ENCODE measurements at regions not wholly inside any gene's neighbourhood (a gene's known extent, or its start where the extent isn't known, plus 50 kb on each side); places are given as distances from the start of the nearest gene placed in this dataset.
"Not testable (repeated sequence)": the region's sequence is repeated elsewhere in the genome, so short reads cannot be mapped to it uniquely, and the experiment has no call there.

DNA sequence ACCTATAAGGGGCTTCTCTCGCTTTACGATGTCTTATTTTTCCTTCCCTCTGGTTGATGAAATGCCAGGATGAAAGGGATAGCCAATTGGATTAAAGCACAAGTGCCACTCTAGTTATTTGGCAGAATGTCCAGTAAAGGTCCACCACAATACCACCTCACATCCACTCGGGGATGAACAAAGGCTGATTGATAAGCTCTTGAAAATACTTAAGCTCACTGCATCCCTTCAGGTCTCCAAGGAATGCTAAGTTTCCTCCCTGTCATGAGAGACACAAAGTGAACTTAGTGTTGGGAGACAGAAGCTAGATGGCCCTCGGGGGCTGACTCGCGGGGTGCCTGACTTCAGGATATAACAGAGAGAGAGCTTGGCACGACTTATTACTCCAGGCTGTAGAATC is 185.9 kb upstream of the ZNF644 start:
- not testable (repeated sequence) for H3K4me1 Mint-ChIP-seq; H3K4me3 Mint-ChIP-seq; H3K36me3 Mint-ChIP-seq (ENCODE audit: low read depth); ATAC-seq; H3K27ac Mint-ChIP-seq; DNase-seq; H3K9me3 ChIP-seq (ENCODE audit: control insufficient read depth, low read length, poor library complexity, severe bottlenecking)
- peaks cover 28% of the 10 kb centered on the region for H3K27me3 Mint-ChIP-seq

DNA sequence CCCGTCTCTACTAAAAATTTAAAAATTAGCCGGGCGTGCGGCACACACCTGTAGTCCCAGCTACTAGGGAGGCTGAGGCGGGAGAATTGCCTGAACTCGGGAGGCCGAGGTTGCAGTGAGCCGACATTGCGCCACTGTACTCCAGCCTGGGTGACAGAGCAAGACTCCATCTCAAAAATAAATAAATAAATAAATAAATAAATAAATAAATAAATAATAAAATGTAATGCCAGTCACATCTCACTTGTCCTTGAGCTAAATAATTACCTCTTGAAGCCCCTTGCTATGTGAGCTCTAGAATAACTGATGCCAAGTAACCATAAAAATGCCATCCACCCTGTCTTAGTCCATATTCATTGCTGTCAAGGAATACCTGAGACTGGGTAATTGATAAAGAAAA is 182.3 kb upstream of the ZNF644 start:
- not testable (repeated sequence) for H3K4me3 Mint-ChIP-seq; ATAC-seq; H3K9me3 ChIP-seq (ENCODE audit: control insufficient read depth, low read length, poor library complexity, severe bottlenecking); H3K36me3 Mint-ChIP-seq (ENCODE audit: low read depth); H3K27ac Mint-ChIP-seq; DNase-seq; H3K4me1 Mint-ChIP-seq
- peaks cover 46% of the 10 kb centered on the region for H3K27me3 Mint-ChIP-seq

DNA sequence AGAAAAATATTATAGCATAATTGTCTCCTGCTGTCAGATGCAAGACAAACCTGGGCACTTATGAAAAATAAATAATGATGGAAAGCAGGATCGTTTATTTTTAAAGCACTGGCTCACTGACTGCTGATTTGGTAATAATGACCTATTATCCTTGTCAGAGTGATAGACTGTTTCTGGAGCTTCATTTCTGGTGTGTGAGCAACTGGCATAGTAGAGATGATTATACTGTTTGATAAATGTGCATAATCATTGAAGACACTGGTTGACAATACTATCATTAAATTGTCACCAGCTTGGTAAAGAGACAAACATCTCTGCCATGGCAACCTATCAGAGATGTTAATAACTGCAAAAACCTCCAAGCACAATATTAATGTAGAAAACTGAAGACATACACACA is 179.9 kb upstream of the ZNF644 start:
- ATAC-seq: no peak
- H3K36me3 Mint-ChIP-seq (ENCODE audit: low read depth): no peaks in the 10 kb centered on the region
- H3K4me3 Mint-ChIP-seq: no peak overlapping the region

DNA sequence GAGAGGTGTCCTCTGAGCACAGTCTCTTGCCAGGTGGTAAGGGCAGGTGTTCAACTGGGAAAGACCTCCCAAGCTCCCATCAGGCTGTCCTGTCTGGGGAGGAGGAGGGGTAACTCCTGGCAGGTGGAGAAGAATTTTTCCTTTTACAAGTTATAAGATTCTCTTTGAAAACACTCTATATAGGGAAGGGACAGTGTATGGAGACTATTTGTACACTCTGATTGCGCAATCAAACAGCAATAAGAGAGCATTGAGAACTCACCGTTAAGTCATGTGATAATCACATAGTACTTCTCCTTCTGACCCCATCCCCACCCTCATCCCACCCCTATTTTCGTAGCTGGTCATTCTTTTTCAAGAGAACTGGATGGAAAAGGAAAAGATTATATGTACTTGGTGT is 179.3 kb upstream of the ZNF644 start:
- no peaks in the 10 kb centered on the region for H3K9me3 ChIP-seq (ENCODE audit: control insufficient read depth, low read length, poor library complexity, severe bottlenecking)
- DNase-seq: no peak
- Mint-ChIP-seq H3K27me3 (peaks cover 44% of the 10 kb centered on the region), H3K4me3 (no peak overlapping the region), H3K4me1 (no peaks in the 10 kb centered on the region), H3K36me3 (ENCODE audit: low read depth) (no peaks in the 10 kb centered on the region), H3K27ac (no peak overlapping the region)
- ATAC-seq: no peak

More for the DNA sequence above, 179.9 kb upstream of the ZNF644 start:
- DNase-seq: no peak
- H3K27ac Mint-ChIP-seq: no peak overlapping the region
- H3K9me3 ChIP-seq (ENCODE audit: control insufficient read depth, low read length, poor library complexity, severe bottlenecking): no peaks in the 10 kb centered on the region
- H3K27me3 Mint-ChIP-seq: peaks cover 49% of the 10 kb centered on the region
- H3K4me1 Mint-ChIP-seq: no peaks in the 10 kb centered on the region

DNA sequence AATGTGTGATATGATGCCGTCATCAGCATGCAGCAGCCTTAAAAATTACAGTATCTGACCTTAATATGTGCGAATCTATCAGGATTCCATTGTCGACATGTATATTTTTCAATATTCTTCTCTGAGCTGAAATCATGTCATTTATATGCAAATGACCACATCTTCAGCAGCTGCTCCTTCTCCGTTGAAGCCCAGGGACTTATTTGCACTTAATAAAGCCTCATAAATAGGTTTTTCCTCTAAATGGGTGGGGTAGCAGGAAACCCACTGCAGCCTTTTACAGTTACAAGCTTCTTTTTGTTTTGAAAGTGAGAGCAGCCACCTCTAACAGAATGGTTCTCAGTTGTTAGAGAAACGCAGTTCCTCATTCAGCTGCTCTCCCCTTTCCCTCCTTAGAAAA is 178.8 kb upstream of the ZNF644 start:
- Mint-ChIP-seq H3K27ac (no peak overlapping the region), H3K36me3 (ENCODE audit: low read depth) (no peaks in the 10 kb centered on the region), H3K27me3 (peaks cover 44% of the 10 kb centered on the region), H3K4me3 (no peak overlapping the region), H3K4me1 (no peaks in the 10 kb centered on the region)
- H3K9me3 ChIP-seq (ENCODE audit: control insufficient read depth, low read length, poor library complexity, severe bottlenecking): no peaks in the 10 kb centered on the region
- ATAC-seq: no peak
- DNase-seq: no peak

DNA sequence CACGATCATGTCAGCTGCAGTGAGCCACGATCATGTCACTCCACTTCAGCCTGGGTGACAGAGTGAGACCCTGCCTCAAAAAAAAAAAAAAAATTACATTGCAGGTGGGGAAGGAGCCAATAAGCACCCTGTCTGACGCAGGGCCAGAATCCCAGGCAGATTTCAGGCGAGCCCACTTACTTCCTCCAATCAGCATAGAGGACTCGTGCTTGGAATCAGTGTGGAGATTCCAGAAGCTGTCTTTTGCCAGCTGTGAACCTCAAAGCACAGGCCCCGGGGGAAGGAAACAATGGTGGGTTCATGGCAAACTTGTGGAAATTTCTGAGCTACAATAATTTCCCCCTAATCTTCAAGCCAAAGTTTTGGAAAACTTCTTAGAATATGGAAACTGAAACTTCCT is 178.2 kb upstream of the ZNF644 start:
- no peak for ATAC-seq

DNA sequence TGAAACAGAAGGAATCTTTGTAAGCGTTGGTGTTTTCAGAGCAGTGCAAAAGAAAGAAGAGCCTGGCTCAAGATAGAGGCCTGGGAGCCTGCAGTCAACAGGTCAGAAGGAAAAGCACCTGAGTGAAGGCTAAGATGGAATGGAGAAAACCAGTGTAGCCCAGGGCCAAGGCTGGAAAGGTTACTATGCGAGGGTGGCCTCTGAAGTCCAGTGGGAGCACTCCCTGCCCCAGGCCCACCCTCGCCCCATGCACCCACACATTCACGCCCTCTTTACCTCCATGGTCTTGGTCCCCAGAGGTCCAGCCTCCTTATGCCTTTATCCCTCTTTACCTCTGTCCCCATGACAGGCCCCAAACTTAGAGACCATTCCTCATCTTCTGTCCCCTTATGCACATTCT is 169.2 kb upstream of the ZNF644 start:
- ATAC-seq (no peak), DNase-seq (no peak)
- Mint-ChIP-seq H3K4me1 (no peaks in the 10 kb centered on the region), H3K4me3 (no peak overlapping the region), H3K36me3 (ENCODE audit: low read depth) (peaks cover 4% of the 10 kb centered on the region), H3K27ac (no peak overlapping the region), H3K27me3 (peaks cover 24% of the 10 kb centered on the region)
- H3K9me3 ChIP-seq (ENCODE audit: control insufficient read depth, low read length, poor library complexity, severe bottlenecking): no peaks in the 10 kb centered on the region

More for the DNA sequence above, 178.2 kb upstream of the ZNF644 start:
- no peaks in the 10 kb centered on the region for H3K9me3 ChIP-seq (ENCODE audit: control insufficient read depth, low read length, poor library complexity, severe bottlenecking)
- H3K27me3 Mint-ChIP-seq: peaks cover 46% of the 10 kb centered on the region
- no peak overlapping the region for H3K4me3 Mint-ChIP-seq
- H3K36me3 Mint-ChIP-seq (ENCODE audit: low read depth): no peaks in the 10 kb centered on the region
- no peaks in the 10 kb centered on the region for H3K4me1 Mint-ChIP-seq
- no peak overlapping the region for H3K27ac Mint-ChIP-seq
- no peak for DNase-seq

DNA sequence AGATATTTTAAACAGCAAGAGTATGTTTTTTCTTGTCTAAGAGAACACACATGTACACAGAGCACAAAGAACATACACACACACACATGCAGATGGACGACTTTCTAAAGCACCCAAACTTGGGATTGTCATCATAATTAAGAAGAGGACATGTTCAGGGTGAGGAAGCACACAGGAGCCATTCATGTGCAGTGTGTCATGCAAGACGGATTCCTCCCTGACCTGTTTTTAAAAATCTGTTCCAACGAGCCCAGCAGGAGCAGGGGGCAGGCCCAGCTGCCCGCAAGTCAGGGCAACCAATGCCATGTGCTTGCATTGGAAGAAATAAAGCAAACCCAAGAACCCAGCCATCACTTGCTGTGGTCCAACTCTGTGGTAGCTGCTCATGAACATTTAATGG is 167.3 kb upstream of the ZNF644 start:
- DNase-seq (no peak), ATAC-seq (no peak)
- Mint-ChIP-seq H3K4me1 (no peaks in the 10 kb centered on the region), H3K27ac (no peak overlapping the region), H3K36me3 (ENCODE audit: low read depth) (peaks cover 4% of the 10 kb centered on the region), H3K27me3 (peaks cover 18% of the 10 kb centered on the region), H3K4me3 (no peak overlapping the region)
- H3K9me3 ChIP-seq (ENCODE audit: control insufficient read depth, low read length, poor library complexity, severe bottlenecking): no peaks in the 10 kb centered on the region

DNA sequence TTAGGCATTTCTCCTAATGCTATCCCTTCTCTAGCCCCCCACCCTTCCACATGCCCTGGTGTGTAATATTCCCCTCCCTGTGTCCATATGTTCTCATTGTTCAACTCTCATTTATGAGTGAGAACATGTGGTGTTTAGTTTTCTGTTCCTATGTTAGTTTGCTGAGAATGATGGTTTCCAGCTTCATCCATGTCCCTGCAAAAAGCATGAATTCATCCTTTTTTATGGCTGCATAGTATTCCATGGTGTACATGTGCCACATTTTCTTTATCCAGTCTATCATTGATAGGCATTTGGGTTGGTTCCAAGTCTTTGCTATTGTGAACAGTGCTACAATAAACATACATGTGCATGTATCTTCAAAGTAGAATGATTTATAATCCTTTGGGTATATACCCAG is 161.0 kb upstream of the ZNF644 start:
- not testable (repeated sequence) for H3K36me3 Mint-ChIP-seq (ENCODE audit: low read depth); DNase-seq; H3K9me3 ChIP-seq (ENCODE audit: control insufficient read depth, low read length, poor library complexity, severe bottlenecking); H3K27ac Mint-ChIP-seq; ATAC-seq; H3K4me1 Mint-ChIP-seq; H3K4me3 Mint-ChIP-seq
- H3K27me3 Mint-ChIP-seq: peaks cover 15% of the 10 kb centered on the region

DNA sequence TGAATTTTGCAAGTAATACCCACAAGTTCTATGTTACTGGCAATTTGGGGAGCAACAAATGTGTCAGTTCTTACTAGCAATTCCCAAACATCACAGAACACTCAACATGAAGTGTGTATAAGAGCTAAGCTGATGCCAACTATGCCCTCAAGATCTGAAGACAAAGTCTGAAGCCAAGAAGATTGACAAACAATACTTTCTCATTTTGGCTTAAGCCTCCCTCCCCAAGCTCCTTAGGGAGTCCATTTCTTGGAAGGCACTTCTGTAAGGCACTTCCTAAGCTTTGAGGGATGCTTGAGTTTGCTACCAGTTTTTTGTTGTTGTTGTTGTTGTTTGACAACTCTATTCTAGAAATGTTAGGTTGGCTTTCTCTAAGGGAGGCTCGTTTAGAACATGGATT is 154.4 kb upstream of the ZNF644 start:
- DNase-seq (no peak), ATAC-seq (no peak)
- H3K4me1 Mint-ChIP-seq: peaks cover 3% of the 10 kb centered on the region
- H3K9me3 ChIP-seq (ENCODE audit: control insufficient read depth, low read length, poor library complexity, severe bottlenecking): no peaks in the 10 kb centered on the region
- H3K27me3 Mint-ChIP-seq: peaks cover 65% of the 10 kb centered on the region
- no peak overlapping the region for H3K4me3 Mint-ChIP-seq
- no peak overlapping the region for H3K27ac Mint-ChIP-seq
- H3K36me3 Mint-ChIP-seq (ENCODE audit: low read depth): peaks cover 4% of the 10 kb centered on the region

DNA sequence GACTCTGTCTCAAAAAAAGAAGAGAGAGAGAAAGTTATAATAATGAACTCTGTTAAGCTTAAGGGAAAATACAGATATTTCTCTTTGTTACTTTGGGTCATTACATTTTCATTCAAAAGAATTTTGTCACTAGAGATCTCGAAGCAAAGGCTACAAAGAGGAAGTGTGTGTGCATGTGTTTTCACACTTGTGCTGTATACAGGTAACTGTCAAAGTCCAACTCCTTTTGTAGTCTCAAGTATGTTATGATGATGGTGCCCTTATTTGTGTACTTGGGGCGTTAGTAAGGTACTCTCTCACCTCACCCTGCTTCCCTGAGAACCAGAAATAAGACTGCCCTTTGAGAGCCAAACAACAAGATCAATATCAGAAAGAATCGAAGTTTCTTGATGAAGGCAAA is 152.9 kb upstream of the ZNF644 start:
- peaks cover 62% of the 10 kb centered on the region for H3K27me3 Mint-ChIP-seq
- no peak for ATAC-seq

DNA sequence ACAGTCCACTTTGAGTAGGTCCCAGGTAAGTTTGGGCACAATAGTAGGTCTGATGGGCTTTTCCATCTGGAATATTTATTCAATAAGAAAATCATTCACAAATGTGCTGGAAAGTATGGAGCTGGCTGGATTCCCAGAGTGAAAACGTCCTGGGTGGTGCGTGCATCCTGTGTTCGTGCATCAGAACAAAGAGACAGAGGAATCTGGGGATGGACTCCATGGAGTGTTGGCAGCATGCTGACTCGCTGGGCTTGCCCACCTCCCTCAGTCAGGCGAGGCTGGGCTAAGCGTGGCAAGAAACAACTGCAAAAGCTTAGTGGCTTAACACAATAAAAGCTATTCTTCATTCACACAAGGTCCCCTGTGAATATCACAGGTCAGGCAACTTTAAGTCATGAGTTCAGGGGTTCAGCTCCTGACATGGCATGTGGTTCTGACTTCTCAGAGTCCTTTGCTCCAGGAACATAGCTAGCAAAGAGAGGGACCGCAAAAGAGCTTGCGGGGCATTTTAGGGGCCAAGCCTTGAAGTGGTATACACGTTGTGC is 151.6 kb upstream of the ZNF644 start:
- no peak for DNase-seq
- H3K4me1 Mint-ChIP-seq: peaks cover 3% of the 10 kb centered on the region
- H3K27me3 Mint-ChIP-seq: peaks cover 51% of the 10 kb centered on the region
- no peak overlapping the region for H3K4me3 Mint-ChIP-seq
- H3K36me3 Mint-ChIP-seq (ENCODE audit: low read depth): peaks cover 4% of the 10 kb centered on the region
- ATAC-seq: no peak
- H3K9me3 ChIP-seq (ENCODE audit: control insufficient read depth, low read length, poor library complexity, severe bottlenecking): no peaks in the 10 kb centered on the region
- H3K27ac Mint-ChIP-seq: no peak overlapping the region

More for the DNA sequence above, 152.9 kb upstream of the ZNF644 start:
- no peaks in the 10 kb centered on the region for H3K9me3 ChIP-seq (ENCODE audit: control insufficient read depth, low read length, poor library complexity, severe bottlenecking)
- peaks cover 4% of the 10 kb centered on the region for H3K36me3 Mint-ChIP-seq (ENCODE audit: low read depth)
- H3K4me1 Mint-ChIP-seq: peaks cover 3% of the 10 kb centered on the region
- H3K4me3 Mint-ChIP-seq: no peak overlapping the region
- no peak overlapping the region for H3K27ac Mint-ChIP-seq
- DNase-seq: no peak

DNA sequence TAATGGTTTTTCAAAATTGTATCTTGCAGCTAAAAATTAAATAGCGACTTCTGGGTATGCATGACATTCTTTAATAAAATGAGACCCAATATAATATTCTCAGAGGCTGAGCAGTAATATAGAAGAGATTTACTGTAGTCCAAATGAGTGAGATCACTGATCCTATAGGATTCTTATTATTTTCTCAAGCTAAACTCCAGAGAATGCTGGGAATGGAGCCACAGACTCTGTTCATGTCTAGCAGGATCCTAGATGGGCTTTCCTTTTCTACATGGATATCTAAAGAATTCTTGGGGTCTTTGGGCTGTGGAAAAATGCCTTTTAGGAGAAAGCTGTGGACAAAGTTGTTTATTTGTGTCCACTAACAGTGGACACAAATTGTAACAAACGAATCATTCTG is 150.7 kb upstream of the ZNF644 start:
- H3K9me3 ChIP-seq (ENCODE audit: control insufficient read depth, low read length, poor library complexity, severe bottlenecking): no peaks in the 10 kb centered on the region
- peaks cover 53% of the 10 kb centered on the region for H3K27me3 Mint-ChIP-seq
- no peak for ATAC-seq
- H3K4me3 Mint-ChIP-seq: no peak overlapping the region
- no peak overlapping the region for H3K27ac Mint-ChIP-seq
- H3K36me3 Mint-ChIP-seq (ENCODE audit: low read depth): peaks cover 4% of the 10 kb centered on the region
- DNase-seq: no peak
- peaks cover 3% of the 10 kb centered on the region for H3K4me1 Mint-ChIP-seq

DNA sequence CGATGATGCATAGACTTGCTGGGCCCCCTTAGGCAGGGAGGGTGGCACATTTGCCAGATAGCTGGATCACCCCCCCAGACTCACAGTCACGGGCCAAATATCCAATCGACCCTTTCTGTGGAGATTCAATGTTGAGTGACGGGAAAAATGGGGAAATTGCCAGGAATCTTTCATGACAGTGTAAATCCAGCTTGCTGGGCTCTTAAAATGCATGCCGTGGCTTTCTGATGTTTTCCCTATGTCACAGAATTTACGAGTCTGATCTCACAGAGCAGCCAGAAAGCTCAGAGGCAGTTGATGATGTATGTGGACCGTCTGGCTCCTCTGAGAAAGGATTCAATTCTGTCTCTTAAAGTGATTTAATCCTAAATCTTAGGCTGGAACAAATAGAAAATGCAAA is 150.1 kb upstream of the ZNF644 start:
- Mint-ChIP-seq H3K27ac (no peak overlapping the region), H3K27me3 (peaks cover 50% of the 10 kb centered on the region), H3K4me3 (no peak overlapping the region), H3K36me3 (ENCODE audit: low read depth) (peaks cover 4% of the 10 kb centered on the region), H3K4me1 (peaks cover 3% of the 10 kb centered on the region)
- DNase-seq: no peak
- no peak for ATAC-seq
- H3K9me3 ChIP-seq (ENCODE audit: control insufficient read depth, low read length, poor library complexity, severe bottlenecking): no peaks in the 10 kb centered on the region

Data from T-helper 17 cell (primary cell).